GM12878 (cell line): ENCODE measurements at regions not wholly inside any gene's neighbourhood (a gene's known extent, or its start where the extent isn't known, plus 50 kb on each side); places are given as distances from the start of the nearest gene placed in this dataset.

Experiments used
- ATAC-seq: fragments of 200-7000 bp; cut with Tn5 transposase; 3 replicates; pipeline ENCODE4 v1.9.1; 2020; ENCODE audit warnings: mild to moderate bottlenecking, moderate library complexity
- BruUV-seq: library from RNA; stranded (reverse); fragments of 400-500 nt; replicated peaks from 2 replicates; lab custom pipeline; 2021; lab: Mats Ljungman, UMichigan
- CTCF ChIA-PET: fragments of 300-600 bp; sonication (Branson Sonifier 250); formaldehyde crosslinking; extraction: SDS; loops from one replicate; lab custom pipeline; 2021; ENCODE audit warnings: inconsistent platforms; lab: Yijun Ruan, JAX
- POLR2A ChIA-PET: fragments of 350-600 bp; formaldehyde crosslinking; extraction: SDS; loops from one replicate; lab custom pipeline; 2021; ENCODE audit warnings: inconsistent platforms; lab: Charles Lee
- RAD21 ChIA-PET: fragments of 300-600 bp; sonication (Branson Sonifier 250); formaldehyde crosslinking; loops from one replicate; lab custom pipeline; 2023; ENCODE audit warnings: antibody characterized with exemption; ENCODE audit not compliant: unreplicated experiment; lab: Charles Lee
- SMC1A ChIA-PET: fragments of 300-600 bp; sonication (Branson Sonifier 250); formaldehyde crosslinking; loops from one replicate; lab custom pipeline; 2023; ENCODE audit not compliant: unreplicated experiment, uncharacterized antibody; lab: Charles Lee
- DNase-seq: peaks from one replicate; pipeline ENCODE4 v3.0.0-alpha.2; 2011; ENCODE audit warnings: low read depth, low spot score
- FAIRE-seq: peaks from 3 replicates; lab custom pipeline; 2011; peaks lifted over from hg19 to GRCh38; lab: Jason Lieb, UNC
- H2AFZ ChIP-seq: 2 replicates; pipeline ENCODE4 v1.6.0; 2011; ENCODE audit warnings: low read depth, low read length, control low read depth; ENCODE audit not compliant: control insufficient read depth
- H3K27ac ChIP-seq: 2 replicates; pipeline ENCODE4 v1.5.1; 2011; ENCODE audit warnings: control low read depth; ENCODE audit not compliant: control insufficient read depth, insufficient read depth
- H3K27me3 ChIP-seq, 2 experiments: replicated peaks in 1 of 2; 2 replicates each; pipeline versions ENCODE4 v1.6.0 to v1.6.1; 2011; ENCODE audit warnings: low read length in 1 of 2; ENCODE audit not compliant: control insufficient read depth in 2 of 2, insufficient read depth in 2 of 2
- H3K36me3 ChIP-seq, 2 experiments: 2 replicates each; pipeline ENCODE4 v1.5.1; 2011; ENCODE audit warnings: low read length in 1 of 2; ENCODE audit not compliant: control insufficient read depth in 2 of 2, insufficient read depth in 2 of 2
- H3K4me1 ChIP-seq: 2 replicates; pipeline ENCODE4 v1.6.1; 2011; ENCODE audit warnings: mild to moderate bottlenecking, low read length, moderate library complexity, mixed read lengths; ENCODE audit not compliant: control insufficient read depth, insufficient read depth
- H3K4me2 ChIP-seq: 2 replicates; pipeline ENCODE4 v1.6.0; 2011; ENCODE audit warnings: control low read depth; ENCODE audit not compliant: control insufficient read depth, insufficient read depth
- H3K4me3 ChIP-seq: fragments of 200-600 bp; sonication (generic); 2 replicates; pipeline ENCODE4 v1.5.1; 2016
- H3K79me2 ChIP-seq: 2 replicates; pipeline ENCODE4 v1.6.0; 2011; ENCODE audit warnings: low read length; ENCODE audit not compliant: control insufficient read depth, insufficient read depth
- H3K9ac ChIP-seq: 2 replicates; pipeline ENCODE4 v1.8.0; 2011; ENCODE audit warnings: low read length, control low read depth, mixed read lengths; ENCODE audit not compliant: control insufficient read depth, insufficient read depth
- H3K9me3 ChIP-seq: replicated peaks from 3 replicates; pipeline ENCODE4 v1.5.1; 2011; ENCODE audit warnings: mild to moderate bottlenecking, low read length; ENCODE audit not compliant: control insufficient read depth, insufficient read depth
- H4K20me1 ChIP-seq: 2 replicates; pipeline ENCODE4 v1.6.0; 2011; ENCODE audit not compliant: control insufficient read depth, insufficient read depth
- CBX3 ChIP-seq: fragments of 200-600 bp; sonication (generic); IDR thresholded peaks from 2 replicates; pipeline ENCODE4 v1.6.1; 2016; ENCODE audit warnings: low read depth, borderline replicate concordance
- CHD4 ChIP-seq: fragments of 200-600 bp; sonication (generic); IDR thresholded peaks from 2 replicates; pipeline ENCODE4 v1.6.1; 2016; ENCODE audit warnings: mild to moderate bottlenecking
- DPF2 ChIP-seq: fragments of 450-650 bp; IDR thresholded peaks from 2 replicates; pipeline ENCODE4 v1.6.1; 2017; ENCODE audit warnings: mild to moderate bottlenecking
- E4F1 ChIP-seq: fragments of 450-650 bp; IDR thresholded peaks from 2 replicates; pipeline ENCODE4 v1.6.1; 2018; ENCODE audit warnings: borderline replicate concordance, mild to moderate bottlenecking; ENCODE audit not compliant: partially characterized antibody
- ETV6 ChIP-seq, 2 experiments: fragments of 450-650 bp in 1 of 2; IDR thresholded peaks in 1 of 2; conservative IDR thresholded peaks in 1 of 2; 2 replicates each; pipeline ENCODE4 v1.6.1; 2014; ENCODE audit warnings: antibody characterized with exemption in 1 of 2, borderline replicate concordance in 1 of 2, low read depth in 1 of 2, mild to moderate bottlenecking in 1 of 2, moderate library complexity in 1 of 2
- FOXK2 ChIP-seq: fragments of 450-650 bp; IDR thresholded peaks from 2 replicates; pipeline ENCODE4 v1.6.1; 2017; ENCODE audit warnings: mild to moderate bottlenecking, moderate library complexity
- JUNB ChIP-seq: IDR thresholded peaks from 2 replicates; pipeline ENCODE4 v1.6.1; 2016; ENCODE audit warnings: antibody characterized with exemption, mild to moderate bottlenecking
- NRF1 ChIP-seq: conservative IDR thresholded peaks from 2 replicates; pipeline ENCODE4 v1.6.1; 2011; ENCODE audit warnings: mild to moderate bottlenecking, low read depth, low read length, improper control_type of control experiment
- POLR2A ChIP-seq: IDR thresholded peaks from 2 replicates; pipeline ENCODE4 v1.6.1; 2011; ENCODE audit warnings: low read depth, mild to moderate bottlenecking, low read length
- SIX5 ChIP-seq: IDR thresholded peaks from 2 replicates; pipeline ENCODE4 v1.6.1; 2011; ENCODE audit warnings: mild to moderate bottlenecking, low read depth, low read length, moderate library complexity; ENCODE audit not compliant: severe bottlenecking
- ZBED1 ChIP-seq: IDR thresholded peaks from 2 replicates; pipeline ENCODE4 v1.6.1; 2016; ENCODE audit warnings: borderline replicate concordance
- ZNF274 ChIP-seq: IDR thresholded peaks from one replicate; pipeline ENCODE4 v1.8.0; 2011; ENCODE audit not compliant: insufficient read length, insufficient read depth
- WGBS: methylation state at CpG from one replicate; pipeline ENCODE4 v1.1.6; 2016; ENCODE audit warnings: low lambda C conversion rate; ENCODE audit not compliant: insufficient replicate concordance, insufficient coverage; ENCODE audit errors: missing lambda C conversion rate; 5-methylcytosine and 5-hydroxymethylcytosine counted together
- in situ Hi-C: fragments of 300-500 bp; cut with MboI; formaldehyde crosslinking; loops from 9 replicates; pipeline ENCODE4 v1.14.3; 2018; ENCODE audit warnings: mixed read lengths
- intact Hi-C: fragments of 100-400 bp; cut with micrococcal nuclease; formaldehyde crosslinking; loops from one replicate; pipeline ENCODE4 v1.14.2; 2022; ENCODE audit not compliant: unreplicated experiment
- TF ChIP-seq, protein P1 (sequence below): IDR thresholded peaks from 2 replicates; pipeline ENCODE4 v1.6.1; 2011; ENCODE audit warnings: low read depth, low read length, improper control_type of control experiment, borderline replicate concordance
- TF ChIP-seq, protein P2 (sequence below): fragments of 450-650 bp; IDR thresholded peaks from 2 replicates; pipeline ENCODE4 v1.6.1; 2017; ENCODE audit warnings: mild to moderate bottlenecking, moderate library complexity
- TF ChIP-seq, protein P3 (sequence below): IDR thresholded peaks from 2 replicates; pipeline ENCODE4 v1.6.1; 2012; ENCODE audit warnings: low read depth, low read length, improper control_type of control experiment

GRCh38 chr2:106284691-106285202, 90.6 kb upstream of the UXS1 start:
- no peaks in the 10 kb centered on the region for H3K36me3 ChIP-seq
- no peak for DNase-seq
- no peaks in the 10 kb centered on the region; a peak in 1 of 4 replicates for H3K27me3 ChIP-seq
- H3K9me3 ChIP-seq = no peaks in the 10 kb centered on the region
- H3K9ac ChIP-seq = no peak overlapping the region
- no peak overlapping the region for H3K4me2 ChIP-seq
- H3K4me1 ChIP-seq = no peaks in the 10 kb centered on the region
- ChIA-PET POLR2A (no interaction called here), RAD21 (no interaction called here), CTCF (no interaction called here), SMC1A (no interaction called here)
- H3K27ac ChIP-seq = no peak overlapping the region
- FAIRE-seq = no peak
- H3K79me2 ChIP-seq = no peaks in the 10 kb centered on the region
- no peaks in the 10 kb centered on the region for H4K20me1 ChIP-seq
- no peak overlapping the region for H3K4me3 ChIP-seq
- in situ Hi-C loops = no loop called here
- intact Hi-C loops = no loop called here
- no peak for ATAC-seq
- H2AFZ ChIP-seq = no peak overlapping the region
- TF ChIP-seq E4F1 (no peak), JUNB (no peak), POLR2A (no peak), ZBED1 (no peak), FOXK2 (no peak), CBX3 (no peak), ZNF274 (no peak), SIX5 (no peak), ETV6 (conservative IDR thresholded peaks at IDR 0.05 in 1 of 2, IDR thresholded peaks at IDR 0.05 in 1 of 2; ENCODE audit: borderline replicate concordance in 1 of 2, low read depth in 1 of 2) (no peak), CHD4 (no peak), DPF2 (no peak), NRF1 (no peak)
- TF ChIP-seq, protein P1, sequence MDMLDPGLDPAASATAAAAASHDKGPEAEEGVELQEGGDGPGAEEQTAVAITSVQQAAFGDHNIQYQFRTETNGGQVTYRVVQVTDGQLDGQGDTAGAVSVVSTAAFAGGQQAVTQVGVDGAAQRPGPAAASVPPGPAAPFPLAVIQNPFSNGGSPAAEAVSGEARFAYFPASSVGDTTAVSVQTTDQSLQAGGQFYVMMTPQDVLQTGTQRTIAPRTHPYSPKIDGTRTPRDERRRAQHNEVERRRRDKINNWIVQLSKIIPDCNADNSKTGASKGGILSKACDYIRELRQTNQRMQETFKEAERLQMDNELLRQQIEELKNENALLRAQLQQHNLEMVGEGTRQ = no peak
- TF ChIP-seq, protein P2, sequence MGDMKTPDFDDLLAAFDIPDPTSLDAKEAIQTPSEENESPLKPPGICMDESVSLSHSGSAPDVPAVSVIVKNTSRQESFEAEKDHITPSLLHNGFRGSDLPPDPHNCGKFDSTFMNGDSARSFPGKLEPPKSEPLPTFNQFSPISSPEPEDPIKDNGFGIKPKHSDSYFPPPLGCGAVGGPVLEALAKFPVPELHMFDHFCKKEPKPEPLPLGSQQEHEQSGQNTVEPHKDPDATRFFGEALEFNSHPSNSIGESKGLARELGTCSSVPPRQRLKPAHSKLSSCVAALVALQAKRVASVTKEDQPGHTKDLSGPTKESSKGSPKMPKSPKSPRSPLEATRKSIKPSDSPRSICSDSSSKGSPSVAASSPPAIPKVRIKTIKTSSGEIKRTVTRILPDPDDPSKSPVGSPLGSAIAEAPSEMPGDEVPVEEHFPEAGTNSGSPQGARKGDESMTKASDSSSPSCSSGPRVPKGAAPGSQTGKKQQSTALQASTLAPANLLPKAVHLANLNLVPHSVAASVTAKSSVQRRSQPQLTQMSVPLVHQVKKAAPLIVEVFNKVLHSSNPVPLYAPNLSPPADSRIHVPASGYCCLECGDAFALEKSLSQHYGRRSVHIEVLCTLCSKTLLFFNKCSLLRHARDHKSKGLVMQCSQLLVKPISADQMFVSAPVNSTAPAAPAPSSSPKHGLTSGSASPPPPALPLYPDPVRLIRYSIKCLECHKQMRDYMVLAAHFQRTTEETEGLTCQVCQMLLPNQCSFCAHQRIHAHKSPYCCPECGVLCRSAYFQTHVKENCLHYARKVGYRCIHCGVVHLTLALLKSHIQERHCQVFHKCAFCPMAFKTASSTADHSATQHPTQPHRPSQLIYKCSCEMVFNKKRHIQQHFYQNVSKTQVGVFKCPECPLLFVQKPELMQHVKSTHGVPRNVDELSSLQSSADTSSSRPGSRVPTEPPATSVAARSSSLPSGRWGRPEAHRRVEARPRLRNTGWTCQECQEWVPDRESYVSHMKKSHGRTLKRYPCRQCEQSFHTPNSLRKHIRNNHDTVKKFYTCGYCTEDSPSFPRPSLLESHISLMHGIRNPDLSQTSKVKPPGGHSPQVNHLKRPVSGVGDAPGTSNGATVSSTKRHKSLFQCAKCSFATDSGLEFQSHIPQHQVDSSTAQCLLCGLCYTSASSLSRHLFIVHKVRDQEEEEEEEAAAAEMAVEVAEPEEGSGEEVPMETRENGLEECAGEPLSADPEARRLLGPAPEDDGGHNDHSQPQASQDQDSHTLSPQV = no peak
- TF ChIP-seq, protein P3, sequence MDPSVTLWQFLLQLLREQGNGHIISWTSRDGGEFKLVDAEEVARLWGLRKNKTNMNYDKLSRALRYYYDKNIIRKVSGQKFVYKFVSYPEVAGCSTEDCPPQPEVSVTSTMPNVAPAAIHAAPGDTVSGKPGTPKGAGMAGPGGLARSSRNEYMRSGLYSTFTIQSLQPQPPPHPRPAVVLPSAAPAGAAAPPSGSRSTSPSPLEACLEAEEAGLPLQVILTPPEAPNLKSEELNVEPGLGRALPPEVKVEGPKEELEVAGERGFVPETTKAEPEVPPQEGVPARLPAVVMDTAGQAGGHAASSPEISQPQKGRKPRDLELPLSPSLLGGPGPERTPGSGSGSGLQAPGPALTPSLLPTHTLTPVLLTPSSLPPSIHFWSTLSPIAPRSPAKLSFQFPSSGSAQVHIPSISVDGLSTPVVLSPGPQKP = no peak
- WGBS = 16% methylated on average over 14 of the region's 14 CpGs
- no TSS peak for BruUV-seq
